ENCODE measurements at regions not wholly inside any gene's neighbourhood (a gene's known extent, or its start where the extent isn't known, plus 50 kb on each side); places are given as distances from the start of the nearest gene placed in this dataset.
"Not testable (repeated sequence)": the region's sequence is repeated elsewhere in the genome, so short reads cannot be mapped to it uniquely, and the experiment has no call there.

DNA sequence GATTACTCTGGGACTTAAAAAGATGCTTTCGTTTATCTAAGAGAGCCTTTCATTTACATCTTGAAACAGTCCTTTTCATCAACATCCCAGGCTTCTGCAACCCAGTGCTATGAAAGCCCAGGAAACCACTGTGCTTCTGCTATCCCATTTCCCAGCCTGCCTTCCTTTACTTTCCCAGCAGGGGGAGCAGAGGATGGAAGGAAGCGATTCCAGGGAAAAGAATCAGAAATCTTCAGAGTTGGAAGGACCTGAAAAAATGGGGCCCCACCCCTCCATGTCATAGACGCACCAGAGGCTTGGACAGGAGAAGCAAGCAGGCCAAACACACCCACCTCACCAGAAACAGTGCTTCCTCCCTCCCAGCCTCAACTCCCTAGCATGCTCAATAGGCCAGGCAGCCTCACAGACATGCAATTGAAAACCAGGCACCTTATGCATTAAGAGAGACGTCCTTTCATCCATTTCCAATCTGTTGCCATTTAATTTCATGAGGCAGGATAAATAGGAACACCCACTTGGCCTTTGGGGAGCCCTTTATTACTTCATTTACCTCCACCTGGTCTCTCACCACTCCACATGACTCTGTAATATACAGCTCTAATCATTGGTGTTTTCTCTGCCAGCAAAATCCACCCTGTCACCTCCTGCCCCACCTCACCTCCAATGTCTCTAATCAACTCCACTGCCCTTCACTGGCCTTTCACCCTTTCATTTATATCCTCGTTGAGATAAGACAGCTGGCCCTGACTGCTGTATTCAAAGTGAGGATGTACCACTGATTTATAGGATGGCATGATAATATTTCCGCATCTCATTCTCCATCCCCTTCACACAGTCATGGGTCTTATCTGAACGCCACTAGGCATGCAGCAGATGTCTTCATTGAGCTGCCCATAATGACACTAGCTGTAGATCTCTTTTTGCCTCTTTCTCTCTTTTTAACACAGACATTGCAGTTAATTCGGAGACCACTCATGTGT lies 583.9 kb downstream of the NTRK3 start:
- DNase-seq (ENCODE audit: low read depth) (peak; percentile 1), FAIRE-seq (no peak)
- no peaks in the 10 kb centered on the region for H3K27me3 ChIP-seq (ENCODE audit: control insufficient read depth, insufficient read depth, low read length)
- no peaks in the 10 kb centered on the region for H3K36me3 ChIP-seq (ENCODE audit: control insufficient read depth, insufficient read depth, low read length)
- H3K4me3 ChIP-seq (ENCODE audit: low read depth, low read length): no peak overlapping the region
- TF ChIP-seq CTCF (IDR thresholded peaks at IDR 0.05; ENCODE audit: insufficient read depth, low read length, severe bottlenecking): peak; percentile 17

- H3K27me3 ChIP-seq (ENCODE audit: control insufficient read depth, insufficient read depth, low read length): no peaks in the 10 kb centered on the region
- TF ChIP-seq CTCF (IDR thresholded peaks at IDR 0.05; ENCODE audit: insufficient read depth, low read length, severe bottlenecking): no peak
- DNase-seq (ENCODE audit: low read depth): no peak
- FAIRE-seq: no peak
- H3K36me3 ChIP-seq (ENCODE audit: control insufficient read depth, insufficient read depth, low read length): no peaks in the 10 kb centered on the region
- no peak overlapping the region for H3K4me3 ChIP-seq (ENCODE audit: low read depth, low read length)
Measured at GRCh38 chr15:87671289-87671688, 585.2 kb downstream of the NTRK3 start.

GRCh38 chr15:87669846-87670245 lies 586.7 kb downstream of the NTRK3 start:
- no peak overlapping the region for H3K4me3 ChIP-seq (ENCODE audit: low read depth, low read length)
- FAIRE-seq (no peak), DNase-seq (ENCODE audit: low read depth) (no peak)
- no peaks in the 10 kb centered on the region for H3K27me3 ChIP-seq (ENCODE audit: control insufficient read depth, insufficient read depth, low read length)
- no peak for TF ChIP-seq CTCF (IDR thresholded peaks at IDR 0.05; ENCODE audit: insufficient read depth, low read length, severe bottlenecking)
- no peaks in the 10 kb centered on the region for H3K36me3 ChIP-seq (ENCODE audit: control insufficient read depth, insufficient read depth, low read length)

GRCh38 chr15:87668768-87669564 lies 587.6 kb downstream of the NTRK3 start:
- not testable (repeated sequence) for H3K36me3 ChIP-seq (ENCODE audit: control insufficient read depth, insufficient read depth, low read length); H3K27me3 ChIP-seq (ENCODE audit: control insufficient read depth, insufficient read depth, low read length); DNase-seq (ENCODE audit: low read depth); FAIRE-seq; H3K4me3 ChIP-seq (ENCODE audit: low read depth, low read length)

GRCh38 chr15:87667643-87668042 lies 588.9 kb downstream of the NTRK3 start:
- Histone ChIP-seq H3K4me3 (ENCODE audit: low read depth, low read length) (no peak overlapping the region), H3K27me3 (ENCODE audit: control insufficient read depth, insufficient read depth, low read length) (no peaks in the 10 kb centered on the region), H3K36me3 (ENCODE audit: control insufficient read depth, insufficient read depth, low read length) (no peaks in the 10 kb centered on the region)
- FAIRE-seq: no peak
- TF ChIP-seq CTCF (IDR thresholded peaks at IDR 0.05; ENCODE audit: insufficient read depth, low read length, severe bottlenecking): no peak
- no peak for DNase-seq (ENCODE audit: low read depth)

- H3K36me3 ChIP-seq (ENCODE audit: control insufficient read depth, insufficient read depth, low read length): no peaks in the 10 kb centered on the region
- H3K4me3 ChIP-seq (ENCODE audit: low read depth, low read length): no peak overlapping the region
- no peak for TF ChIP-seq CTCF (IDR thresholded peaks at IDR 0.05; ENCODE audit: insufficient read depth, low read length, severe bottlenecking)
- DNase-seq (ENCODE audit: low read depth) (no peak), FAIRE-seq (no peak)
- H3K27me3 ChIP-seq (ENCODE audit: control insufficient read depth, insufficient read depth, low read length): no peaks in the 10 kb centered on the region
Measured at GRCh38 chr15:87662575-87662974, 594.0 kb downstream of the NTRK3 start.

Data from bronchial epithelial cell (primary cell).